Cardiac fibroblast (primary cell): ENCODE measurements at regions not wholly inside any gene's neighbourhood (a gene's known extent, or its start where the extent isn't known, plus 50 kb on each side); places are given as distances from the start of the nearest gene placed in this dataset.

Experiments
- DNase-seq, 2 donors: peaks; one replicate each; pipeline versions ENCODE4 v3.0.0 to v3.0.0-alpha.2; 2010; ENCODE audit warnings: low read depth in 2 of 2
- H3K4me3 ChIP-seq, 2 donors: replicated peaks in 1 of 2; 1 replicate in 1 of 2; 2 replicates in 1 of 2; pipeline ENCODE4 v1.5.1; 2011; ENCODE audit warnings: low read depth in 2 of 2, low read length in 2 of 2, mild to moderate bottlenecking in 2 of 2, moderate library complexity in 1 of 2
- CTCF ChIP-seq: IDR thresholded peaks from one replicate; pipeline ENCODE4 v1.5.1; 2011; ENCODE audit warnings: low read depth, mild to moderate bottlenecking, low read length, inconsistent platforms

- DNase-seq: peak; percentile 91 to 95
- H3K4me3 ChIP-seq: no peak overlapping the region
- no peak for TF ChIP-seq CTCF
Measured at GRCh38 chr2:145760781-145761649, 1241.1 kb upstream of the ZEB2 start.

- TF ChIP-seq CTCF: no peak
- H3K4me3 ChIP-seq: no peak overlapping the region
- peak in 1 of 2 donors; percentile 28 for DNase-seq
Measured at GRCh38 chr2:145759228-145759915, 1239.5 kb upstream of the ZEB2 start.

- no peak overlapping the region for H3K4me3 ChIP-seq
- no peak for TF ChIP-seq CTCF
- DNase-seq: no peak
Measured at GRCh38 chr2:145757503-145758246, 1237.8 kb upstream of the ZEB2 start.

- no peak for TF ChIP-seq CTCF
- no peak overlapping the region for H3K4me3 ChIP-seq
- no peak for DNase-seq
Measured at GRCh38 chr2:145755019-145755837, 1235.3 kb upstream of the ZEB2 start.

GRCh38 chr2:145753966-145754365, 1234.0 kb upstream of the ZEB2 start:
- DNase-seq: no peak
- no peak overlapping the region for H3K4me3 ChIP-seq
- no peak for TF ChIP-seq CTCF

GRCh38 chr2:145753041-145753608, 1233.2 kb upstream of the ZEB2 start:
- H3K4me3 ChIP-seq: no peak overlapping the region
- DNase-seq: no peak
- no peak for TF ChIP-seq CTCF
